LoVo (cell line): ENCODE measurements at regions not wholly inside any gene's neighbourhood (a gene's known extent, or its start where the extent isn't known, plus 50 kb on each side); places are given as distances from the start of the nearest gene placed in this dataset.
"Not testable (repeated sequence)": the region's sequence is repeated elsewhere in the genome, so short reads cannot be mapped to it uniquely, and the experiment has no call there.

ENCODE experiments used
- DNase-seq: peaks from one replicate; pipeline ENCODE4 v3.0.0-alpha.2; 2016; ENCODE audit warnings: low spot score

DNA sequence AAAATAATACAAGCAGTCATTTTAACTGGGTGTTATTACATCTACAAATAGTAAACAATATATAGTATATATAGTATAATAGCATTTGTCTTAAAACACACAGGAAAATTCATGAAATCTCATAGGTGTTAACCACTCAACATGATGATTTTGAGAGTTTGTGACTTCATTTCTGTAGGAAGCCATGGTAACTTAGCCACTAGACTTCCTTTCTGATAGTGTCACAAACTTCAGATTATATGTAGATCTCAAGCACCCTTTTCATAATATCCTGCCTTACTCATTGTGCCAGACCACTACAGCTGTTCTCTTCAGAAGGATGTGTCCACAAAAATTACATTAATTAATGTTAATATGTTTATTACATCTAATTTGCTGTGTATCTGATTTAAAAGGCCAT, 1250.6 kb downstream of the ADGRL3 start:
- DNase-seq = no peak

DNA sequence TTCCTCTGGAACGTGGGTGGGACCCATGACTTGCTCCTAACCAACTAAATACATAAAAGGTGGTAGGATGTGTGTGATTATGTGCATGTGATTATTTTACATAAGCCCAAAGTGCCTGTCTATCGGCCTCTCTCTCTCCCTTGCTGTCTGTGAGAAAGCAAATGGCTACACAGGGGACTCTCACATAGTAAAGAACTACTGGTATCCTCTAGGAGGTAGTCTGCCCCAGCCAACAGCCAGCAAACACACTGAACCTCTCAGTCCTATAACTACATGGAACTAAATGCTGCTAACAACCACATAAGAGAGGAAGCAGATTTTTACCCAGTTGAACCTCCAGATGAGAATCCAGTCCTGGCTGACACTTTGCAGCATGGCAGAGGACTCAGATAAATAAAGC, 1249.4 kb downstream of the ADGRL3 start:
- no peak for DNase-seq

DNA sequence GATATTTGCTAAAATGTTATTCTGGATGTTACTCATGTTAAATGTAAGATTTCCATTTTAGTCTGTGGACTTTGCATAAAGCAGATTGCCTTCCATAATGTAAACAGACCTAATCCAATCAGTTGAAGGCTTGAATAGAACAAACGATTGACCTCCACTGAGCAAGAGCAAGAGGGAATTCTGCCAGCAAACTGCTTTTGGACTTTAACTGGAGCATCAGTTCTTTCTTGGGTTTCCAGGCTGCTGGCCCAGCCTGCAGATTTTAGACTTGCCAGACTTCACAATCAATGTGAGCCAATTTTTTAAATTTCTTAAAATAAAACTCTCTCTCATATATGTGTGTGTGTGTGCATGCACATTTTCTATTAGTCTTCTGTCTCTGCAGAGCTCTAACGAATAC, 1248.8 kb downstream of the ADGRL3 start:
- no peak for DNase-seq

- no peak for DNase-seq
Observed at GRCh38 chr4:62439051-62439450, 1238.9 kb downstream of the ADGRL3 start.

- no peak for DNase-seq
Observed at GRCh38 chr4:62434921-62435320, 1234.8 kb downstream of the ADGRL3 start.

DNA sequence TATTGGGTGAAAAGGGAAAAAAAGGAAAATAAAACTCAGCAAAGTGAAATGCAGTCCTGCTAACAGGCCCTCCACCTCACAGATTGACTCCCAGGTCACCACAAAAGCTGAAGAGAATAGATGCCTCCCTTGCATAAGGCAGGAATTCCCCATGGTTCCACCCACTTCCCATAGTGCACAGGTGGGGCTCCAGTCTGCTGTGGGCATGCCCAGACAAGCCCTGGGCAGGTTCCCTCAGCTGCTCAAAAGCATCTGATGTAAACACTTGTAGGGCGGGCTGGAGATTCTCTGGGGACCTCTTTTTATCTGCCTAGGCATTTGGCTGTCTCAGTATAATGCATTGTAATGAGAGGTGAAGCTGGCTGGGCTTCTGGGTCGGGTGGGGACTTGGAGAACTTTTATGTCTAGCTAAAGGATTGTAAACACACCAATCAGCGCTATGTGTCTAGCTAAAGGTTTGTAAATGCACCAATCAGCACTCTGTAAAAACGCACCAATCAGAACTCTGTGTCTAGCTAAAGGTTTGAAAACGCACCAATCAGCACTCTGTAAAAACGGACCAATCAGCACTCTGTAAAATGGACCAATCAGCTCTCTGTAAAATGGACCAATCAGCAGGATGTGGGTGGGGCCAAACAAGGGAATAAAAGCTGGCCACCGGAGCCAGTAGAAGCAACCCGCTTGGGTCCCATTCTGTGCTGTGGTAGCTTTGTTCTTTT, 1231.5 kb downstream of the ADGRL3 start:
- DNase-seq = not testable (repeated sequence)

DNA sequence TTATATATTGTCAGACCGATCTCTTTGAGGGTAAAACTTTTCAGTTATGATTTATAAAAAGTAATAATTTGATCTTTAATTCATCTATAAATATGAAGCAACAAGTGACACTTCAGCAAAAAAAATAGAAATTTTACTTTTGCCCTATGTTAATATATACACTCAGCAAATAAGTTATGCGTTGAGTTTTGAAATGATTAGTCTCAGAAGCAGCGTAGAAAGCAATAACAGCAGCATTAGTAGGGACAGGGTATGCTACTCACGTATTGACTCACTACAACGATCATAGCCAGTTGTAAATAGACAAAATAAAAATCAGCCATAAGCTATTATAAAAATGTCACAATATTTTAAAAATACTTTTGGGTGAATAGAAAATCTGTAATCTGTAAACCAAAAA, 1229.2 kb downstream of the ADGRL3 start:
- no peak for DNase-seq

DNA sequence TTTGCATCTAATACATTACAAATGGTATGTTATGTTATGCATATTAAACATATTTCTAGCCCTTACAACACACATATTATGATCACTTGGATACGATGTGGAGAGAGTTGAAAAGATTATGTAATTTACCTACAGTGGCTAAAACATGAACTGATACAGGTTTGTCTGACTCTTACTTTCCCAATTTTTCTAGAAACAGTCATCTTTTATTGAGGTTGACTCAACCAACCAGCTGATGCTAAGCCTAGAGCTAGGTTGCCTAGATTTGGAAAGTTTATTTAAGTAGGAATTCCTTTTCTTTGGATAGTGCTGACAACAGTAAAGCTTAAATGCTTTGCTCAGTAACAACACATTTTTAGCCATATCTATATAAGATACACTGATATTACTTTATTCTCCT, 1215.1 kb downstream of the ADGRL3 start:
- no peak for DNase-seq

- no peak for DNase-seq
Observed at GRCh38 chr4:62414563-62414962, 1214.4 kb downstream of the ADGRL3 start.

DNA sequence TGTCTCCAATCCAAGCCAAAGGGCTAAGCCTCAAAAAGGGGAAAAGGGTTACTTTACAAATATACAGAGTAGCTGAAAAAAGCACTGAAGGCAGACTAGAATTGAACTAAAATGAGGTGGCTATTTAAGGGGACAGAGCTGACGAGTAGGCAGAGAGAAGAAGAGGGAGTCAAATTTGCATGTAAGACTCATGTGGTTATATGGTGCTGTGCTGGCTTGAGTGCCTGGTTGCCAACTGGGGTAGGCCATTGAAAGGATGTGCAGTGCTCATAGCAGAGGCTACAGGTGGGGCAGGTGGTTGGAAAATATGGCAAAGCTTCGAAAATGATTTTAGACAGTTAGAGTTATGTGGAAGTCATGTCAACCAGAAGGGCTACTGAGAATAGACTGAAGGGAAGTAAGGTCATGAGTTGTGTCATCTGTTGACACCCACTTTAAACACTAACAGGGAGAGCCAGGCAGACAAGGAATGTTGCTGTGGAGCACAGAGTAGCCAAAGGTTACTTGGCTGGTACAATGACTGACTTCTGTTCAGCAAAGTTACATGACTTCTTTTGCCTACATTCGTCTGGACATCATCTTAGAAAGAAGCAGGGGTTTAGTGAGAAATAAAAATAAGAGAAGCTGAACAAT, 1210.4 kb downstream of the ADGRL3 start:
- DNase-seq = no peak

GRCh38 chr4:62408454-62408853, 1208.3 kb downstream of the ADGRL3 start:
- no peak for DNase-seq

- no peak for DNase-seq
Observed at GRCh38 chr4:62407534-62407933, 1207.4 kb downstream of the ADGRL3 start.

- no peak for DNase-seq
Observed at GRCh38 chr4:62402088-62402806, 1202.1 kb downstream of the ADGRL3 start.

DNA sequence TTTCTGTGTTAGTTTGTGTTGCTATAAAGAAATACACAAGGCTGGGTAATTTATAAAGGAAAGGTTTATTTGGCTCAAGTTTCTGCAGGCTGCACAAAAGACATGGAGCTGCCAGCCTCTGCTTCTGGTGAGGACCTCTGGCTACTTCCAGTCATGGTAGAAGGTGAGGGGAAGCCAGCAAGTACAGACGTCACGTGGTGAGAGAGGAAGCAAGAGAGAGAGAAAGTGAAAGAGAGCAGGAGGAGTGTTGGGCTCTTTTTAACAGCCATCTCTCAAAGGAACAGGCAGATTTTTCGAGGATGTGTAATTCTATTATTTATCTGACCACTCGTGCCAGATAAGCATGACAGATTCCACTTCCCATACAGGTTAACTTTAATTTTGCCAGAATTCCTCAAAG, 1199.1 kb downstream of the ADGRL3 start:
- no peak for DNase-seq

DNA sequence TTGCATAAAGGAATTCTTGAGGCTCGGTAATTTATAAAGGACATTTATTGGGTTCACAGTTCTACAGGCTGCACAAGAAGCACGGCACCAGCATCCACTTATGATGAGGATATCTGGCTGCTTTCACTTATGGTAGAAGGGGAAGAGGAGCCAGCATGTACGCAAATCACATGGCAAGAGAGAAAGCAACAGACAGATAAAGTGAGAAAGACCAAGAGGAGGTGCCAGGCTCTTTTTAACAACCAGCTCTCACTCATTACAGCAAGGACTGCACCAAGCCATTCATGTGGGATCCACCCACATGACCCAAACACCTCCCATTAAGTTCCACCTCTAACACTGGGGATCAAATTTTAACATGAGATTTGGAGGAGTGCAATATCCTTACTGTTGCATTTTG, 1198.2 kb downstream of the ADGRL3 start:
- DNase-seq = no peak

DNA sequence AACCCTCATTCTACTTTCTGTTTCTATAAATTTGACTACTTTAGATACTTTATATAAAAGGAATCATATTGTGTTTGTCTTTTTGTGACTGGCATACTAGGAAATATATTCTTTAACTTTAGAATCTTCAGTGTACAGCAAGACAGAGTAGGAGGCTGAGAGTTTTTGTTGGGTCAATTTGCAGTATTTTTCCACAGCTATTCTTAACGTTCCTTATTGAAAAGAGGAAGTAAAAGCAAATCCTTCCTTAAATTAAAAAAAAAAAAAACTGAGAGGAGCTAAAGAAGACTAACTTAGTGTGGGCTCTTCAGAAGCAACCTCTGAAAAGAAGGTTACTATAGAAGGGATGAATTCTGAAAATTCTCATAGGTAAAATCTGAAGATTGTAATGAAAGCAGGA, 1194.6 kb downstream of the ADGRL3 start:
- DNase-seq = no peak

GRCh38 chr4:62387808-62388207, 1187.7 kb downstream of the ADGRL3 start:
- DNase-seq = no peak

DNA sequence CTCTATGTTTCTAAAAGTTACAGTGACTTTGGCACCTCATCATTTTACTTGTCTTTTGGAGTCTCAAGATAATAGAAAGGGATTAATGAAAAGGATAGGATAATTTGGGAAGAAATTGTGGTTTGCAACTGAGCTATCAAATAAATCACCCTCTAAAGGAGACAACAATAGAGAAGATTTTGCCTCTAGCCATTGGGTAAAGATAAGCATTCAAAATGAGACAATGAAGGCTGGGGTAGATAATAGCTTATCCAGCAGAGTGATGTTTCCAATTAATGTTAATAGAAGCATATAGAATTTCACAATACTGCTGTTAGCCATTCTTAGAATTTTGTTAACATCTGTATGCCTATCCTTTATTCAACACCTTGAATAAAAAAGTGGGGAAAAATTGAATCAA, 1177.6 kb downstream of the ADGRL3 start:
- no peak for DNase-seq

DNA sequence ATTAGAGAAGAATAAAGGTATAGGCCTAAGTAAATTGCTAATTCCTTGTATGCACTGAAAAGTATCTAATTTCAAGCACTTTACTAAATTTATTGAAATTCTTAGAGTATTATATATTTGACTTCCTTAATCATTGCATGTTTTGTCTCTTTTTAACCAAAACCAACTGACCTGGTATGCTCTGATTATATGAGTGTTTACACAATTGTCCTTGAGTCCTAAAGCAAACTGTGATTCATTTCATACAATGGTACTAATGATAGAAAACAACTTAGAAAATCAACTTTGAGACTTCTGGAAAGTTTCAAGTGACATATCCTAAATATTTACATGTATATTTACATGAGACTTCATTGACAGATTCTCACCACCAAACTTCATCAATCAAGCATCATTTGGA, 1177.1 kb downstream of the ADGRL3 start:
- DNase-seq = no peak

DNA sequence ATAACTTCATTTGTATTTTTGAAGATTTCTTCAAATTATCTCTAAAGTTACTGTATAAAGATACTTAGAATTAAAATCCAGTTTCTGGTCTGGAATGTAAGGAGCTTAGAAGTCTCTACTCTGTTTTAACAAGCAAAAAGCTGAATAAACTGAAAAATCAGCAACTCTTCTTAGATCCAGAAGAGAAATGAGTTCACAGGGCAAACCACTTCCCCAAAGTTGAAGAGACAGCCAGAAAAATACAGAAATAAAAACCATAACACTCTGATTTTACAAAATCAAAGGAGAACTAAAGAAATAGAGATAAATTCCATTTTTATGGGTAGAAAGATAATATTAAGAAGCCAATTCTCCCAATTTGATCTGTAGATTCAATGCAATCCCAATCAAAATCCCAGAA, 1166.8 kb downstream of the ADGRL3 start:
- DNase-seq = no peak

- no peak for DNase-seq
Observed at GRCh38 chr4:62360156-62360545, 1160.0 kb downstream of the ADGRL3 start.

- no peak for DNase-seq
Observed at GRCh38 chr4:62359441-62360155, 1159.5 kb downstream of the ADGRL3 start.

DNA sequence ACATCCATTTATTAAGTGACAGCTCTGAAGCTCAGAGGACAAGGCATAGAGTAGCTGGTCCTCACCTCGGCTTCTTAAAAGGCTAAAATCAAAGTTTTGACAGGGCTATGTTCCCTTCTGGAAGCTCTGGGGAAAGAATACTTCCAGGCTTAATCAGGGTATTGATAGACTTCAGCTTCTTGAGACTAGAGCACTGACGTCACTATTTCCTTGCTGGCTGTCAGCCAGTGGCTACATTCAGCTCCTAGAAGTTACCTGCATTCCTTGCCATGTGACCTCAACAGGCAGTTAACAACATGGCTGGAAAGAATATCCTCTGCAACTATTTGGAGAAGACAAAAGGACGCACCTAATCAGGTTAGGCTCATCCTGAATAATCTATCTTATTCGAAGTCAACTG, 1144.8 kb downstream of the ADGRL3 start:
- DNase-seq = no peak
